SU-DHL-6 (cell line): ENCODE measurements at regions not wholly inside any gene's neighbourhood (a gene's known extent, or its start where the extent isn't known, plus 50 kb on each side); places are given as distances from the start of the nearest gene placed in this dataset.

Experiments
- H2AFZ ChIP-seq: fragments of 200-600 bp; sonication (generic); 2 replicates; pipeline ENCODE4 v1.6.1; 2014; ENCODE audit warnings: low read depth, mild to moderate bottlenecking, moderate library complexity, mixed read lengths, antibody characterized with exemption, low read length; ENCODE audit not compliant: severe bottlenecking
- H3F3A ChIP-seq: fragments of 200-600 bp; shearing (Covaris generic); 2 replicates; pipeline ENCODE4 v1.6.0; 2016; ENCODE audit warnings: antibody characterized with exemption, mild to moderate bottlenecking; ENCODE audit not compliant: insufficient read depth
- H3K27ac ChIP-seq: fragments of 200-600 bp; sonication (generic); 2 replicates; pipeline ENCODE4 v1.5.1; 2016; ENCODE audit warnings: low read depth, mild to moderate bottlenecking, low read length, moderate library complexity, mixed read lengths
- H3K27me3 ChIP-seq: fragments of 200-600 bp; sonication (generic), shearing (Covaris generic); 2 replicates; pipeline ENCODE4 v1.6.0; 2014; ENCODE audit warnings: mild to moderate bottlenecking, low read length
- H3K36me3 ChIP-seq: fragments of 200-600 bp; sonication (generic); 2 replicates; pipeline ENCODE4 v1.6.1; 2014; ENCODE audit warnings: mild to moderate bottlenecking, low read length, mixed read lengths
- H3K4me2 ChIP-seq: fragments of 300-600, 200-600 bp; shearing (Covaris generic), sonication (generic); 2 replicates; pipeline ENCODE4 v1.6.0; 2014; ENCODE audit warnings: low read length, low read depth, mild to moderate bottlenecking; ENCODE audit not compliant: poor library complexity, severe bottlenecking
- H3K4me3 ChIP-seq: fragments of 200-600 bp; sonication (generic); 2 replicates; pipeline ENCODE4 v1.5.1; 2014; ENCODE audit warnings: antibody characterized with exemption, low read length, mild to moderate bottlenecking, mixed read lengths; ENCODE audit not compliant: insufficient read depth, poor library complexity, severe bottlenecking
- H3K79me2 ChIP-seq: fragments of 200-600 bp; sonication (generic); 2 replicates; pipeline ENCODE4 v1.6.1; 2014; ENCODE audit warnings: mild to moderate bottlenecking, low read length, moderate library complexity; ENCODE audit not compliant: insufficient read depth
- H3K9ac ChIP-seq: fragments of 200-600 bp; sonication (generic); 2 replicates; pipeline ENCODE4 v1.7.0; 2014; ENCODE audit warnings: mild to moderate bottlenecking, low read length
- H3K9me2 ChIP-seq: fragments of 200-600 bp; sonication (generic); replicated peaks from 2 replicates; pipeline ENCODE4 v1.6.1; 2014; ENCODE audit warnings: low read length; ENCODE audit not compliant: insufficient read depth
- H3K9me3 ChIP-seq: fragments of 200-600 bp; sonication (generic); 2 replicates; pipeline ENCODE4 v1.6.1; 2014; ENCODE audit warnings: low read length, mixed read lengths; ENCODE audit not compliant: insufficient read depth
- H4K20me1 ChIP-seq: fragments of 200-600 bp; sonication (generic); 2 replicates; pipeline ENCODE4 v1.6.1; 2014; ENCODE audit warnings: low read depth, mild to moderate bottlenecking, antibody characterized with exemption, low read length, moderate library complexity, mixed read lengths
- EZH2phosphoT487 ChIP-seq: fragments of 200-600 bp; sonication (generic), shearing (Covaris generic); conservative IDR thresholded peaks from 2 replicates; pipeline ENCODE4 v1.6.1; 2018; ENCODE audit warnings: mild to moderate bottlenecking, antibody characterized with exemption, low read length, moderate library complexity, mixed read lengths
- TF ChIP-seq, protein P1 (sequence below): fragments of 200-600 bp; sonication (generic); IDR thresholded peaks from one replicate; pipeline ENCODE4 v1.5.1; 2017; ENCODE audit warnings: antibody characterized with exemption, mild to moderate bottlenecking, low read length, moderate library complexity; ENCODE audit not compliant: insufficient read depth, poor library complexity, severe bottlenecking

DNA sequence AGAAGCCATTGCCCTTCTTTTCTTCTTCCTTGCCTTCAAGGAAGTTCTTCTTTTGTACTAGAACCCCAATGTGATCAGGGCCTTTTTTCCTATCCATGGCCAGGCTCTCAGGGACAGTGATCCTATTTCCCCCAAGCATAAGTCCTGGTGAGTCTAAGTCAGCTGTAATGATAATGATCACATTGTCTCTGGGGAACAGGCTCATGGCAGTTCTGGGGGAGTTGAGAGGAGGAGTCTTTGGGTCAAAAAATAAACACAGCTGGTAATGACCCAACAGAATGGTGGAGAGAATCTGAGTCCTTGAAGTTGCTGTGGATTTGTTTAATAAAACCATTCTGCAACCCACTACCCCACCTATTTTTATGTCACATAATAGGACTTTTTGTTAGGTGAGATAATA lies 96.6 kb downstream of the SOCS6 start:
- Histone ChIP-seq H3K9ac (no peak overlapping the region), H3K9me3 (no peaks in the 10 kb centered on the region), H3K36me3 (no peaks in the 10 kb centered on the region), H4K20me1 (no peaks in the 10 kb centered on the region), H3K4me3 (no peak overlapping the region), H3K27me3 (no peaks in the 10 kb centered on the region), H2AFZ (no peak overlapping the region), H3F3A (no peaks in the 10 kb centered on the region), H3K9me2 (no peaks in the 10 kb centered on the region), H3K79me2 (no peaks in the 10 kb centered on the region), H3K27ac (no peak overlapping the region), H3K4me2 (no peak overlapping the region)
- TF ChIP-seq, protein P1, sequence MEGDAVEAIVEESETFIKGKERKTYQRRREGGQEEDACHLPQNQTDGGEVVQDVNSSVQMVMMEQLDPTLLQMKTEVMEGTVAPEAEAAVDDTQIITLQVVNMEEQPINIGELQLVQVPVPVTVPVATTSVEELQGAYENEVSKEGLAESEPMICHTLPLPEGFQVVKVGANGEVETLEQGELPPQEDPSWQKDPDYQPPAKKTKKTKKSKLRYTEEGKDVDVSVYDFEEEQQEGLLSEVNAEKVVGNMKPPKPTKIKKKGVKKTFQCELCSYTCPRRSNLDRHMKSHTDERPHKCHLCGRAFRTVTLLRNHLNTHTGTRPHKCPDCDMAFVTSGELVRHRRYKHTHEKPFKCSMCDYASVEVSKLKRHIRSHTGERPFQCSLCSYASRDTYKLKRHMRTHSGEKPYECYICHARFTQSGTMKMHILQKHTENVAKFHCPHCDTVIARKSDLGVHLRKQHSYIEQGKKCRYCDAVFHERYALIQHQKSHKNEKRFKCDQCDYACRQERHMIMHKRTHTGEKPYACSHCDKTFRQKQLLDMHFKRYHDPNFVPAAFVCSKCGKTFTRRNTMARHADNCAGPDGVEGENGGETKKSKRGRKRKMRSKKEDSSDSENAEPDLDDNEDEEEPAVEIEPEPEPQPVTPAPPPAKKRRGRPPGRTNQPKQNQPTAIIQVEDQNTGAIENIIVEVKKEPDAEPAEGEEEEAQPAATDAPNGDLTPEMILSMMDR = no peak
- TF ChIP-seq EZH2phosphoT487 = no peak

DNA sequence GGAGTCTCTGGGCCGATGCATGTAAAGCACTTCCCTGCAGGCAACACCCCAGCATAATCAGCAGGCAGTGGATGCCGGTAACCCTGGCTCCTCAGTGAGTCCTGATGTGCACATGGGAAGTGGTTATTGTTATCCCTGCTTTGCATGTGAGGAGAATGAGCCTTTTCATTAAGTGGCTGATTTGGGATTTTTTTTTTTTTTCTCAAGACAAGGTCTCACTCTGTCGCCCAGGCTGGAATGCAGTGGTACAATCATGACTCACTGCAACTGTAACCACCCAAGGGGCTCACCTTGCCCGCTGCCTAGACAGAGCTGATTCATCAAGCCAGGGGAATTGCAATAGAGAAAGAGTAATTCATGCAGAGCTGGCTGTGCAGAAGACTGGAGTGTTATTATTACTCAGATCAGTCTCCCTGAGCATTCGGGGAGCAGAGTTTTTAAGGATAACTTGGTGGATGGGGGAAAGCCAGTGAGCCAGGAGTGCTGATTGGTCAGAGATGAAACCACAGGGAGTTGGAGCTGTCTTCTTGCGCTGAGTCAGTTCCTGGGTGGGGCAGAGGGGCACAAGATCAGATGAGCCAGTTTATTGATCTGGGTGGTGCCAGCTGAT lies 95.4 kb downstream of the SOCS6 start:
- Histone ChIP-seq H3K4me3 (no peak overlapping the region), H4K20me1 (no peaks in the 10 kb centered on the region), H3K79me2 (no peaks in the 10 kb centered on the region), H3K9ac (no peak overlapping the region), H3K27me3 (no peaks in the 10 kb centered on the region), H3K27ac (no peak overlapping the region), H2AFZ (no peak overlapping the region), H3K4me2 (no peak overlapping the region), H3K9me3 (no peaks in the 10 kb centered on the region), H3F3A (no peaks in the 10 kb centered on the region), H3K36me3 (no peaks in the 10 kb centered on the region), H3K9me2 (no peaks in the 10 kb centered on the region)
- TF ChIP-seq EZH2phosphoT487 = no peak
- TF ChIP-seq, protein P1 = no peak

DNA sequence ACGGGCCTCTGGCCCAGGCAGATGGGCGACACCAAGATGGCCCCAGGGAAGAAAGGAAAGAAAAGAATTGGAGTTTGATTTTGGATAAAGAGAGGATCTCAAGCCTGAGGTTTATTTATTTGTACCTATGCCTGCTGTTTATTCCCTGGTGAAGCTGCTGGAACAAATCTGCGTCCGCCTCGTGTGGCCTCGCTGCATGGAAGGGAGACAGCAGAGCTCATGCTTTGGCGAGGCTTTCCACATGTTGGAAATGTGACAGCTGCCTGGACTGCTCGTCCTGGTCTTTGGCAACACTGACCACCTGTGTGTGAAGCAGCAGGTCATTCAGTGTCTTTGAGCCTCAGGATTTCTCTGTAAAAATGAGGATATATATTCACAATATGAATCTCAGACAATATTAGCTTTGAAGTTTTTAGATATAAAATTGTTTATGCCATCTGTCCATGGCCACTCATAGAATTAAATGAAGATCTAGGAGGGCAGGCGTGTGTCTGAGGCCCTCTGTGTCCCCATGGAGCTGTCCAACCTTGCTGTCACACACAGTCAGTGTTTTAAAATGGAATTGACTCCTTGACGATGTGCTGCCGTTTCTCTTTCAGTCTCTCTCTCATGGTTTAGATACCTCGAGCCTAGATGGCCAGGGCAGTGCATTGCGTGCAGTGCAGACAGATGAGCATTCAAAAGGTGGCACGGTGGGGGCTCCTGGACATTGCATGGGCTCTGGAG lies 94.3 kb downstream of the SOCS6 start:
- no peaks in the 10 kb centered on the region for H3K79me2 ChIP-seq
- H3K9me3 ChIP-seq = no peaks in the 10 kb centered on the region
- H3K9ac ChIP-seq = no peak overlapping the region
- H3K4me3 ChIP-seq = no peak overlapping the region
- H3F3A ChIP-seq = no peaks in the 10 kb centered on the region
- TF ChIP-seq EZH2phosphoT487 = no peak
- TF ChIP-seq, protein P1 = no peak
- no peaks in the 10 kb centered on the region for H3K9me2 ChIP-seq
- H3K36me3 ChIP-seq = no peaks in the 10 kb centered on the region
- H3K27me3 ChIP-seq = no peaks in the 10 kb centered on the region
- no peaks in the 10 kb centered on the region for H4K20me1 ChIP-seq
- no peak overlapping the region for H3K4me2 ChIP-seq
- no peak overlapping the region for H2AFZ ChIP-seq
- H3K27ac ChIP-seq = no peak overlapping the region
